Stomach (tissue), 8 donors: ENCODE measurements at regions not wholly inside any gene's neighbourhood (a gene's known extent, or its start where the extent isn't known, plus 50 kb on each side); places are given as distances from the start of the nearest gene placed in this dataset.

Experiments
- DNase-seq, 2 donors: peaks; one replicate each; pipeline versions ENCODE4 v3.0.0 to v3.0.0-alpha.2; 2013 to 2019
- H3K27ac ChIP-seq, 5 donors: fragments of 200-600 bp in 4 of 5; sonication (generic) in 4 of 5; one replicate each; pipeline ENCODE4 v1.5.1; 2013 to 2019; ENCODE audit warnings: mild to moderate bottlenecking in 1 of 5, moderate library complexity in 1 of 5
- H3K27me3 ChIP-seq, 3 donors: fragments of 200-600 bp; sonication (generic); one replicate each; pipeline ENCODE4 v1.5.1; 2017 to 2019; ENCODE audit warnings: mixed run types in 1 of 3
- H3K36me3 ChIP-seq, 4 donors: fragments of 200-600 bp; sonication (generic); 1 replicate in 3 of 4; 2 replicates in 1 of 4; pipeline ENCODE4 v1.5.1; 2016 to 2019
- H3K4me1 ChIP-seq, 4 donors: fragments of 200-600 bp; sonication (generic); one replicate each; pipeline ENCODE4 v1.5.1; 2016 to 2019
- H3K4me3 ChIP-seq, 4 donors: fragments of 200-600 bp; sonication (generic) in 3 of 4; one replicate each; pipeline ENCODE4 v1.5.1; 2016 to 2019; ENCODE audit warnings: mild to moderate bottlenecking in 1 of 4
- H3K9me3 ChIP-seq, 4 donors: fragments of 200-600 bp; sonication (generic); one replicate each; pipeline ENCODE4 v1.5.1; 2016 to 2019
- CTCF ChIP-seq, 7 experiments: fragments of 450-650 bp in 4 of 7; fragments of 200-600 bp in 3 of 7; sonication (generic) in 3 of 7; IDR thresholded peaks; one replicate each; pipeline ENCODE4 v1.5.1; 2016 to 2019; ENCODE audit warnings: antibody characterized with exemption in 7 of 7, control low read depth in 2 of 7, mild to moderate bottlenecking in 1 of 7
- EP300 ChIP-seq: sonication (generic); formaldehyde crosslinking; IDR thresholded peaks from one replicate; pipeline ENCODE4 v1.6.1; 2017; ENCODE audit warnings: antibody characterized with exemption
- POLR2A ChIP-seq, 4 donors: fragments of 450-650 bp; IDR thresholded peaks; one replicate each; pipeline ENCODE4 v1.6.1; 2016; ENCODE audit warnings: antibody characterized with exemption in 4 of 4, control low read depth in 2 of 4, mild to moderate bottlenecking in 1 of 4, moderate library complexity in 1 of 4
- POLR2AphosphoS5 ChIP-seq, 3 donors: sonication (generic); formaldehyde crosslinking; IDR thresholded peaks; one replicate each; pipeline ENCODE4 v1.6.1; 2016; ENCODE audit warnings: antibody characterized with exemption in 3 of 3
- WGBS, 5 donors: extraction: QIAGEN DNeasy Blood & Tissue Kit in 3 of 5; methylation state at CpG; one replicate each; pipeline versions ENCODE4 v1.1.5 to v1.1.7; 2013 to 2018; 5-methylcytosine and 5-hydroxymethylcytosine counted together
- intact Hi-C: fragments of 100-400 bp; cut with DNase I; formaldehyde crosslinking; loops from one replicate; pipeline ENCODE4 v1.15.1; 2023; ENCODE audit warnings: low total_unique reads
- donor health status: healthy with polysubstance abuse.
- donor health status: Bipolar disorder and iron deficiency.
- donor health status: healthy.

- no peak overlapping the region for H3K4me3 ChIP-seq
- DNase-seq: no peak
- WGBS, 5 donors: 73 to 86% (median 80%) methylated on average over 4 of the region's 4 CpGs
- H3K27ac ChIP-seq: peak overlapping the region in 1 of 5 donors; percentile 32
- H3K9me3 ChIP-seq: no peaks in the 10 kb centered on the region
- H3K4me1 ChIP-seq: peaks cover 3 to 38% (median 17%) of the 10 kb centered on the region in 4 donors
- no peak for TF ChIP-seq POLR2A (IDR thresholded peaks at IDR 0.05)
- TF ChIP-seq CTCF (IDR thresholded peaks at IDR 0.05): no peak
- intact Hi-C loops: no loop called here
- H3K27me3 ChIP-seq: no peaks in the 10 kb centered on the region
- H3K36me3 ChIP-seq: no peaks in the 10 kb centered on the region
These were observed 231.1 kb upstream of the ZNF217 start for GRCh38 chr20:53824779-53825178.

- Histone ChIP-seq H3K36me3 (no peaks in the 10 kb centered on the region), H3K27ac (no peak overlapping the region), H3K4me1 (peaks cover 0 to 23% (median 10%) of the 10 kb centered on the region in 4 donors), H3K9me3 (no peaks in the 10 kb centered on the region), H3K4me3 (no peak overlapping the region), H3K27me3 (no peaks in the 10 kb centered on the region)
- TF ChIP-seq POLR2AphosphoS5 (IDR thresholded peaks at IDR 0.05) (no peak), EP300 (no peak), POLR2A (IDR thresholded peaks at IDR 0.05) (no peak), CTCF (IDR thresholded peaks at IDR 0.05) (no peak)
- DNase-seq: no peak
- intact Hi-C loops: no loop called here
- WGBS, 5 donors: 80 to 93% (median 86%) methylated on average over 6 of the region's 6 CpGs
These were observed 229.6 kb upstream of the ZNF217 start for GRCh38 chr20:53823121-53823764.

GRCh38 chr20:53822534-53822933 is 228.9 kb upstream of the ZNF217 start:
- no peak for TF ChIP-seq POLR2A (IDR thresholded peaks at IDR 0.05)
- no peak for TF ChIP-seq CTCF (IDR thresholded peaks at IDR 0.05)
- TF ChIP-seq POLR2AphosphoS5 (IDR thresholded peaks at IDR 0.05): no peak
- no peak for TF ChIP-seq EP300
- no peak overlapping the region for H3K4me3 ChIP-seq
- no peak for DNase-seq
- no peak overlapping the region for H3K27ac ChIP-seq
- H3K4me1 ChIP-seq: peaks cover 0 to 17% (median 8%) of the 10 kb centered on the region in 4 donors
- intact Hi-C loops: no loop called here
- no peaks in the 10 kb centered on the region for H3K36me3 ChIP-seq
- no peaks in the 10 kb centered on the region for H3K27me3 ChIP-seq
- WGBS, 5 donors: 93 to 95% (median 94%) methylated on average over 5 of the region's 5 CpGs
- H3K9me3 ChIP-seq: no peaks in the 10 kb centered on the region

GRCh38 chr20:53819973-53820451 is 226.4 kb upstream of the ZNF217 start:
- TF ChIP-seq EP300 (no peak), POLR2AphosphoS5 (IDR thresholded peaks at IDR 0.05) (no peak), CTCF (IDR thresholded peaks at IDR 0.05) (no peak), POLR2A (IDR thresholded peaks at IDR 0.05) (no peak)
- Histone ChIP-seq H3K4me1 (peaks cover 0 to 6% (median 4%) of the 10 kb centered on the region in 4 donors), H3K9me3 (no peaks in the 10 kb centered on the region), H3K36me3 (no peaks in the 10 kb centered on the region), H3K27me3 (no peaks in the 10 kb centered on the region), H3K4me3 (no peak overlapping the region), H3K27ac (no peak overlapping the region)
- DNase-seq: peak in 1 of 2 donors; percentile 58
- 74 to 100% (median 82%) methylated on average over 7 of the region's 7 CpGs for WGBS, 5 donors
- intact Hi-C loops: no loop called here
